ENCODE measurements at regions not wholly inside any gene's neighbourhood (a gene's known extent, or its start where the extent isn't known, plus 50 kb on each side); places are given as distances from the start of the nearest gene placed in this dataset.

GRCh38 chr7:54827734-54828133 is 68.7 kb upstream of the SEC61G start:
- no peak for FAIRE-seq
- DNase-seq (ENCODE audit: insufficient read length, low spot score), result no peak
- TF ChIP-seq POLR2A (IDR thresholded peaks at IDR 0.05; ENCODE audit: low read depth, low read length) (no peak), SPI1 (IDR thresholded peaks at IDR 0.05; ENCODE audit: low read depth, low read length) (0 out of 2 replicates have a peak, but pooled peaks have one; percentile 19)

DNA sequence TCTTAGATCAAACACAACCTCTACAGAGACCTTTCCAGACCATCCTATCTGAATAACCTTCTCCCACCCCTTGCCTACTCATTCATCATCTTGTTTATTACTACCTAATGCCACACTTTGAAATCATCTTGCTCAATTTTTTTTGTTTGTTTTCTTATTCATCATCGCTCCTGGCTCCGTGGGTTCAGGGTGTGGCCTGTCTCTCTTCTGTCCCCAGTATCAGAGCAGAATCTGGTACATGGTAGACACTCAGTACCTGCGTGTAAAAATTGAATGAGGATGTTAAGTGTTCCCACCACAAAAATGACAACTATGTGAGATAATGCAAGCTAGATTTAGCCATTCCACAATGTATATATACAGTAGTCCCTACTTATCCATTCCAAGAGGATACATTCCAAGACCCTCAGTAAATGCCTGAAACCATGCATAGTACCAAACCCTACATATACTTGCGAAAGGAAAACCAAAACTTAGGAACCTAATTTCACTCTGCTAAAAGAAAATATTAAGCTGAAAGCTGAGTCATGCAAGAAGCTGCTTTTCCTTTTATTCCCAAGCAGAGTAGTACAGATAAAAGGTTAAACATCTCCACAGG is 72.1 kb upstream of the SEC61G start:
- TF ChIP-seq POLR2AphosphoS5 (IDR thresholded peaks at IDR 0.05; ENCODE audit: low read depth, low read length) (no peak), POLR2A (IDR thresholded peaks at IDR 0.05; ENCODE audit: low read depth, low read length) (no peak), PAX5 (IDR thresholded peaks at IDR 0.05; ENCODE audit: insufficient read depth, low read length, severe bottlenecking) (no peak), TAF1 (IDR thresholded peaks at IDR 0.05; ENCODE audit: low read depth, low read length) (no peak), POU2F2 (IDR thresholded peaks at IDR 0.05; ENCODE audit: low read depth, low read length) (no peak), SPI1 (IDR thresholded peaks at IDR 0.05; ENCODE audit: low read depth, low read length) (no peak)

GRCh38 chr7:54831644-54832095 is 72.7 kb upstream of the SEC61G start:
- DNase-seq (ENCODE audit: insufficient read length, low spot score) (no peak), FAIRE-seq (no peak)
- TF ChIP-seq POU2F2 (IDR thresholded peaks at IDR 0.05; ENCODE audit: low read depth, low read length) (no peak), SPI1 (IDR thresholded peaks at IDR 0.05; ENCODE audit: low read depth, low read length) (no peak), PAX5 (IDR thresholded peaks at IDR 0.05; ENCODE audit: insufficient read depth, low read length, severe bottlenecking) (no peak), POLR2A (IDR thresholded peaks at IDR 0.05; ENCODE audit: low read depth, low read length) (no peak), TAF1 (IDR thresholded peaks at IDR 0.05; ENCODE audit: low read depth, low read length) (no peak), POLR2AphosphoS5 (IDR thresholded peaks at IDR 0.05; ENCODE audit: low read depth, low read length) (no peak)

More for the DNA sequence above, 72.1 kb upstream of the SEC61G start:
- FAIRE-seq (no peak), DNase-seq (ENCODE audit: insufficient read length, low spot score) (no peak)

DNA sequence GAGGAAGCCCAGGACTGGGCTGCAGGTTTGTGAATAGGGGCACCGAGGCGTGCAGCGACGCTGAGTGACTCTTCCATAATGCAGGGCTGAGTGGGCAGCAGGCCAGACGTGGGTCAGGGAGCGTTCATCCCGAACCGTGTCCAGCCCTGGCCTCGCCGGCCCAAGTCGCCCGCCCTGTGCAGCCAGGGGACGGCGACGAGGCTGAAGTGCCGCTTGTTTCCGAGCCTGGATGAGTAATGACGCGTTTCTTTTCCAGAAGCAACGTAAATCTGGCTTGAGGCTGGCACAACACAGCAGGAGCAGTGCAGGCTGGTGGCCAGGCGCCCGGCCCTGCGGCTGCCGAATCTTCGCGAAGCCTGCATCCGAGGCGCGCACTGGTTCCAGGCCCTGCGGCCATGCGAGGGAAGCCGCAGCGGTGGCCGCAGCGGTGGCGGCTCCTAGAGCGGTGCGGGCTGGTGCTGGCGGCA is 74.0 kb upstream of the SEC61G start:
- no peak for FAIRE-seq
- TF ChIP-seq TAF1 (IDR thresholded peaks at IDR 0.05; ENCODE audit: low read depth, low read length), result no peak
- no peak for TF ChIP-seq POLR2A (IDR thresholded peaks at IDR 0.05; ENCODE audit: low read depth, low read length)
- TF ChIP-seq PAX5 (IDR thresholded peaks at IDR 0.05; ENCODE audit: insufficient read depth, low read length, severe bottlenecking), result no peak
- no peak for TF ChIP-seq POLR2AphosphoS5 (IDR thresholded peaks at IDR 0.05; ENCODE audit: low read depth, low read length)
- no peak for TF ChIP-seq SPI1 (IDR thresholded peaks at IDR 0.05; ENCODE audit: low read depth, low read length)
- no peak for TF ChIP-seq POU2F2 (IDR thresholded peaks at IDR 0.05; ENCODE audit: low read depth, low read length)

DNA sequence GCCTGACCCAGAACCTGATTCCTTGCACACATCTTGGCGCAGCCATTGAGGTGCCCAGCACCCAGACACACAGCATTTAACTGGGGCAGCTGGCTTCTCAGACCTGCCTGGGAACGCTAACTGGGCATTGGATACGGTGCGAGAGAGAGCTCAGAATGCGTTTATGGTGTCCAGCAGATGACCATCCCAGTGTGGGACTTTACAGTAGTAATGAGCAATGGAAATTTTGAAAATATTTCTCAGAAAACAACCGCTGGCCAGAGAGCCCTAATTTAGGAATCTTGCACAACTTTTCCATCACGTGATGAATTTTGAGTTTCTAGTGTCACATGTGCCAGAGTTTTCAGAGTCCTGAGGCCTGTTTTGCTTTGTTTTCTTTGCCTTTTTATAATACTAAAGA is 78.2 kb upstream of the SEC61G start:
- FAIRE-seq (no peak), DNase-seq (ENCODE audit: insufficient read length, low spot score) (no peak)
- TF ChIP-seq POU2F2 (IDR thresholded peaks at IDR 0.05; ENCODE audit: low read depth, low read length), result no peak
- no peak for TF ChIP-seq POLR2AphosphoS5 (IDR thresholded peaks at IDR 0.05; ENCODE audit: low read depth, low read length)
- TF ChIP-seq SPI1 (IDR thresholded peaks at IDR 0.05; ENCODE audit: low read depth, low read length), result no peak
- TF ChIP-seq PAX5 (IDR thresholded peaks at IDR 0.05; ENCODE audit: insufficient read depth, low read length, severe bottlenecking), result no peak
- no peak for TF ChIP-seq POLR2A (IDR thresholded peaks at IDR 0.05; ENCODE audit: low read depth, low read length)
- no peak for TF ChIP-seq TAF1 (IDR thresholded peaks at IDR 0.05; ENCODE audit: low read depth, low read length)

More for the DNA sequence above, 74.0 kb upstream of the SEC61G start:
- DNase-seq (ENCODE audit: insufficient read length, low spot score), result no peak

GRCh38 chr7:54837761-54838160 is 78.8 kb upstream of the SEC61G start:
- TF ChIP-seq TAF1 (IDR thresholded peaks at IDR 0.05; ENCODE audit: low read depth, low read length) (no peak), PAX5 (IDR thresholded peaks at IDR 0.05; ENCODE audit: insufficient read depth, low read length, severe bottlenecking) (no peak), POLR2AphosphoS5 (IDR thresholded peaks at IDR 0.05; ENCODE audit: low read depth, low read length) (no peak), SPI1 (IDR thresholded peaks at IDR 0.05; ENCODE audit: low read depth, low read length) (no peak), POU2F2 (IDR thresholded peaks at IDR 0.05; ENCODE audit: low read depth, low read length) (no peak), POLR2A (IDR thresholded peaks at IDR 0.05; ENCODE audit: low read depth, low read length) (no peak)
- DNase-seq (ENCODE audit: insufficient read length, low spot score) (no peak), FAIRE-seq (no peak)

DNA sequence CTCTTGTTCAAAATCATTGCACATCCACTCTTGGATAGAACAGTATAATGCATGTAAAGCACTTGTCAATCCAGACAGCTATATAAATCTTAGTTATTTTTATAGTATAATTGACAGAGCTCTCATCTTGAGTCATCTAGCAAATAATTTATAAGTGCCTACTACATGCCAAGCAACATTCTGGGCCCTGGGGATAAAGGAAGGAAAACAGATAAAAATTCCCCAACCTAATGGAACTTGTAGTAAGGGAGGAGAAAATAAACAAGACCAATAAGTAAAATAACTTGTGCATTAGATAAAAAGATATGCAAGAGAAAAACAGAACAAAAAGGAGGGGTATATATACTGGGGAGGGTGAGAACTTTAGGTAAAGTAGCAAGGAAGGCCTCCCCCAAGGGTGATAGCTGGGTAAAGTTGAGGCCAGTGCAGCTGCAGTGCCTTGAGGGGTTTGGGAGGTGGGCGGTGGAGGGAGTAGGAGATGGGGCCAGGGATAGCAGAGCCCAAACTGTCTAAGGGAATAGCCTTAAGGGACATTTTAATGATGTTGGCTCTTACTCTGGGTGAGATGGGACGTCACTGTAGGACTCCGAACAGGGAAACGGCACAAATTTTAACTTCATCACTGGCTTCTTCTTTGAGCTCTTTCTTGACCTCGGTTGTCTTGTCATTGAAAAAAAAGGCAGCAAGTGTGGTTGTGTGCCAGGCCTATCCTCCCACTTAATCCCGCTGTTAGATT is 79.3 kb upstream of the SEC61G start:
- FAIRE-seq, result no peak
- no peak for DNase-seq (ENCODE audit: insufficient read length, low spot score)
- TF ChIP-seq POU2F2 (IDR thresholded peaks at IDR 0.05; ENCODE audit: low read depth, low read length) (no peak), PAX5 (IDR thresholded peaks at IDR 0.05; ENCODE audit: insufficient read depth, low read length, severe bottlenecking) (no peak), POLR2AphosphoS5 (IDR thresholded peaks at IDR 0.05; ENCODE audit: low read depth, low read length) (no peak), TAF1 (IDR thresholded peaks at IDR 0.05; ENCODE audit: low read depth, low read length) (no peak)

GRCh38 chr7:54839575-54840213 is 80.7 kb upstream of the SEC61G start:
- no peak for TF ChIP-seq SPI1 (IDR thresholded peaks at IDR 0.05; ENCODE audit: low read depth, low read length)
- no peak for DNase-seq (ENCODE audit: insufficient read length, low spot score)
- no peak for FAIRE-seq

DNA sequence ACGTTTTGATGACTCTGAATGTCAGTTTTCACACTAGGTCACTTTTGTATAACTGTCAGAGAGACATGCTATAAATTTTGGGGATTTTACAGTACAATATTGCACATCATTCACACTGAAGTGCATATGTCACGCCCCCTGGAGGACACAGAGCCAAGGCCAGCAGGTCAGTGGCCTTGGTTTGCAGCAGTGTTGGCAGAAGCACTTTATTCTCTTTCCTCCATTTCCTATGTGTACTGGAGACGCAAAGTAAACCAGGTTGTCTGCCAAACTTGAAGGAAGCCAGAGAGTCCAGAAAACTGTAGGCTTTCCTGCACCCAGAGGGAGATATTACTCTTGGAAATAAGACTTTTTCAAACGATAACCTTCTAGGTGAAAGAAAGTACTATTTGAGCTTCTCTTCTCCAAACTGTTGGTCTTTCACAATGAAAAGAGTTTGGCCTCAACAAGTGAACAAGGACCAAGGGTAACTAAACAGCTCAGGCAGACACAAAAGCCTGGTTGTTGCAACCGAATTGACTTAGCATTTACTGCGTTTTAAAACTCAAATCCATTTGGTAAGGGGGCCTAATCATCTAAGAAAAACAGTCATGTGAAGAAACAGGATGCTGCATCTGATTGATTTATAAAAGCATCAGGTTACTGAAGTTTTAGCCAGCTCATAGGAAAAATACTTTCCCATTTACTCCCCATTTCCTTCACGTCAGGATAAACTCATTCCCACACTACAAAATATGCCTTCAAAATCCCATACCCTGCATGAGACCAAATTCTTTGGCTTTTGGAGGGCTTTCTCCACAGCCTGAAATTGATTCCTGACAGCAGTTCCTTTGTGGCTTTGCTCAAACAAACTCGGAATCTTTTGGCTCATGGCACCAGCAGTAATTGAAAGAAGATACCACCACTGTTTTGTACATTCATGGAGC is 83.0 kb upstream of the SEC61G start:
- DNase-seq (ENCODE audit: insufficient read length, low spot score) (no peak), FAIRE-seq (no peak)
- TF ChIP-seq POU2F2 (IDR thresholded peaks at IDR 0.05; ENCODE audit: low read depth, low read length), result no peak
- no peak for TF ChIP-seq POLR2AphosphoS5 (IDR thresholded peaks at IDR 0.05; ENCODE audit: low read depth, low read length)
- TF ChIP-seq PAX5 (IDR thresholded peaks at IDR 0.05; ENCODE audit: insufficient read depth, low read length, severe bottlenecking), result no peak
- TF ChIP-seq SPI1 (IDR thresholded peaks at IDR 0.05; ENCODE audit: low read depth, low read length), result no peak
- TF ChIP-seq TAF1 (IDR thresholded peaks at IDR 0.05; ENCODE audit: low read depth, low read length), result no peak
- no peak for TF ChIP-seq POLR2A (IDR thresholded peaks at IDR 0.05; ENCODE audit: low read depth, low read length)
